SHP77 (cell line): ENCODE measurements at regions not wholly inside any gene's neighbourhood (a gene's known extent, or its start where the extent isn't known, plus 50 kb on each side); places are given as distances from the start of the nearest gene placed in this dataset.

ENCODE experiments used
- DNase-seq, 2 experiments: peaks; one replicate each; lab custom pipeline; 2025; lab: John Stamatoyannopoulos, UW

- DNase-seq: peak; percentile 14 to 35
These were observed 51.3 kb upstream of the EIF2S2 start for GRCh38 chr20:34163307-34163706.

- no peak for DNase-seq
These were observed 52.4 kb upstream of the EIF2S2 start for GRCh38 chr20:34164381-34164984.

- DNase-seq: no peak
These were observed 53.1 kb upstream of the EIF2S2 start for GRCh38 chr20:34165018-34165619.

- DNase-seq: no peak
These were observed 59.6 kb upstream of the EIF2S2 start for GRCh38 chr20:34171640-34172039.

- no peak for DNase-seq
These were observed 60.9 kb upstream of the EIF2S2 start for GRCh38 chr20:34172926-34173325.

GRCh38 chr20:34175079-34175478 lies 63.0 kb upstream of the EIF2S2 start:
- DNase-seq: no peak

GRCh38 chr20:34175879-34176278 lies 63.8 kb upstream of the EIF2S2 start:
- DNase-seq: no peak

GRCh38 chr20:34177052-34177451 lies 64.2 kb upstream of the ASIP start:
- DNase-seq: no peak

GRCh38 chr20:34179637-34180360 lies 61.4 kb upstream of the ASIP start:
- no peak for DNase-seq

- no peak for DNase-seq
These were observed 60.6 kb upstream of the ASIP start for GRCh38 chr20:34180460-34181120.

- DNase-seq: no peak
These were observed 59.7 kb upstream of the ASIP start for GRCh38 chr20:34181484-34181883.

- no peak for DNase-seq
These were observed 55.2 kb upstream of the ASIP start for GRCh38 chr20:34185766-34186620.

GRCh38 chr20:34189572-34190163 lies 51.6 kb upstream of the ASIP start:
- no peak for DNase-seq

- DNase-seq: no peak
These were observed 51.0 kb upstream of the ASIP start for GRCh38 chr20:34190262-34190661.

GRCh38 chr20:34190679-34191090 lies 50.5 kb upstream of the ASIP start:
- DNase-seq: peak; percentile 39 to 73
